ENCODE measurements at regions not wholly inside any gene's neighbourhood (a gene's known extent, or its start where the extent isn't known, plus 50 kb on each side); places are given as distances from the start of the nearest gene placed in this dataset.

GRCh38 chrX:129019412-129019811 lies 503.9 kb downstream of the SMARCA1 start:
- TF ChIP-seq POLR2A (IDR thresholded peaks at IDR 0.05; ENCODE audit: low read length) (no peak), GATA1 (IDR thresholded peaks at IDR 0.05; ENCODE audit: low read depth, low read length) (no peak)
